ENCODE measurements at regions not wholly inside any gene's neighbourhood (a gene's known extent, or its start where the extent isn't known, plus 50 kb on each side); places are given as distances from the start of the nearest gene placed in this dataset.

DNA sequence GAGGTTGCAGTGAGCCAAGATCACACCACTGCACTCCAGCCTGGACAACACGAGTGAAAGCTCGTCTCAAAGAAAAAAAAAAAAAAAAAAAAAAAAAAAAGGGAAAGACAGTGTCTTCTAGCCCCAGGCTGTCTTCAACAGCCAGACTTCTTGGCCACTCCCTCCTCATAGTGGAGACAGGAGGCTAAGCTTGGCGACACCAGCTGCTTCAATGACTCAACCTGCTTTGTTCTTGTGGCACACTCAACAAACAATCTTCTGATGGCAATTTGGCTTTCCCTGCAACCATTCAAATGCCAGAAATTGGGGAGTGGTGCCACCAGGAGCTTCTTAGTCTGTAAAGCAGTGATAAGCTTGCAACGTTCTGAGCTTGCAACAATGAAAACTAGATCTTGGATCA, 290.4 kb upstream of the DYNLRB2 start:
- TF ChIP-seq POLR2AphosphoS5 (IDR thresholded peaks at IDR 0.05; ENCODE audit: borderline replicate concordance, low read depth, low read length) (no peak), EZH2 (IDR thresholded peaks at IDR 0.05) (no peak)
